ENCODE measurements at regions not wholly inside any gene's neighbourhood (a gene's known extent, or its start where the extent isn't known, plus 50 kb on each side); places are given as distances from the start of the nearest gene placed in this dataset.

GRCh38 chr13:74835579-74835978 lies 646.4 kb downstream of the TBC1D4 start:
- Histone ChIP-seq H3K9me3 (replicated peaks) (no peaks in the 10 kb centered on the region), H3K4me1 (no peaks in the 10 kb centered on the region), H3K36me3 (no peaks in the 10 kb centered on the region), H3K4me3 (no peak overlapping the region), H3K27ac (replicated peaks) (no peak overlapping the region), H3K27me3 (ENCODE audit: low read depth) (no peaks in the 10 kb centered on the region)
- intact Hi-C loops (cut with micrococcal nuclease) = no loop called here
- no peak for TF ChIP-seq CTCF (IDR thresholded peaks at IDR 0.05; ENCODE audit: borderline replicate concordance)
- DNase-seq = no peak

GRCh38 chr13:74825938-74826246 lies 656.1 kb downstream of the TBC1D4 start:
- no peak for DNase-seq
- H3K9me3 ChIP-seq (replicated peaks) = no peaks in the 10 kb centered on the region
- H3K36me3 ChIP-seq = no peaks in the 10 kb centered on the region
- H3K4me3 ChIP-seq = no peak overlapping the region
- no peak for TF ChIP-seq CTCF (IDR thresholded peaks at IDR 0.05; ENCODE audit: borderline replicate concordance)
- intact Hi-C loops (cut with micrococcal nuclease) = no loop called here
- H3K27ac ChIP-seq (replicated peaks) = peak overlapping the region; percentile 57
- H3K4me1 ChIP-seq = peaks cover 13% of the 10 kb centered on the region
- H3K27me3 ChIP-seq (ENCODE audit: low read depth) = no peaks in the 10 kb centered on the region

- H3K27ac ChIP-seq (replicated peaks) = peak overlapping the region; percentile 57
- H3K9me3 ChIP-seq (replicated peaks) = no peaks in the 10 kb centered on the region
- no peaks in the 10 kb centered on the region for H3K36me3 ChIP-seq
- H3K27me3 ChIP-seq (ENCODE audit: low read depth) = no peaks in the 10 kb centered on the region
- no peak overlapping the region for H3K4me3 ChIP-seq
- intact Hi-C loops (cut with micrococcal nuclease) = no loop called here
- peaks cover 13% of the 10 kb centered on the region for H3K4me1 ChIP-seq
- TF ChIP-seq CTCF (IDR thresholded peaks at IDR 0.05; ENCODE audit: borderline replicate concordance) = no peak
- no peak for DNase-seq
These were observed 656.6 kb downstream of the TBC1D4 start for GRCh38 chr13:74825152-74825937.

- no peak for DNase-seq
- no peaks in the 10 kb centered on the region for H3K27me3 ChIP-seq (ENCODE audit: low read depth)
- H3K9me3 ChIP-seq (replicated peaks) = no peaks in the 10 kb centered on the region
- no peak overlapping the region for H3K4me3 ChIP-seq
- intact Hi-C loops (cut with micrococcal nuclease) = no loop called here
- H3K27ac ChIP-seq (replicated peaks) = no peak overlapping the region
- no peak for TF ChIP-seq CTCF (IDR thresholded peaks at IDR 0.05; ENCODE audit: borderline replicate concordance)
- H3K36me3 ChIP-seq = no peaks in the 10 kb centered on the region
- H3K4me1 ChIP-seq = peaks cover 8% of the 10 kb centered on the region
These were observed 661.2 kb downstream of the TBC1D4 start for GRCh38 chr13:74820809-74821208.

GRCh38 chr13:74819549-74819948 lies 662.4 kb downstream of the TBC1D4 start:
- Histone ChIP-seq H3K27me3 (ENCODE audit: low read depth) (no peaks in the 10 kb centered on the region), H3K9me3 (replicated peaks) (no peaks in the 10 kb centered on the region), H3K4me1 (no peaks in the 10 kb centered on the region), H3K27ac (replicated peaks) (no peak overlapping the region), H3K4me3 (no peak overlapping the region), H3K36me3 (no peaks in the 10 kb centered on the region)
- intact Hi-C loops (cut with micrococcal nuclease) = no loop called here
- DNase-seq = no peak
- no peak for TF ChIP-seq CTCF (IDR thresholded peaks at IDR 0.05; ENCODE audit: borderline replicate concordance)
